Left renal pelvis (tissue), 4 donors: ENCODE measurements at regions not wholly inside any gene's neighbourhood (a gene's known extent, or its start where the extent isn't known, plus 50 kb on each side); places are given as distances from the start of the nearest gene placed in this dataset.
"Not testable (repeated sequence)": the region's sequence is repeated elsewhere in the genome, so short reads cannot be mapped to it uniquely, and the experiment has no call there.

Experiments used
- DNase-seq, 4 donors: peaks; one replicate each; pipeline ENCODE4 v3.0.0-alpha.2; 2013; ENCODE audit warnings: low read depth in 4 of 4, low spot score in 3 of 4

DNA sequence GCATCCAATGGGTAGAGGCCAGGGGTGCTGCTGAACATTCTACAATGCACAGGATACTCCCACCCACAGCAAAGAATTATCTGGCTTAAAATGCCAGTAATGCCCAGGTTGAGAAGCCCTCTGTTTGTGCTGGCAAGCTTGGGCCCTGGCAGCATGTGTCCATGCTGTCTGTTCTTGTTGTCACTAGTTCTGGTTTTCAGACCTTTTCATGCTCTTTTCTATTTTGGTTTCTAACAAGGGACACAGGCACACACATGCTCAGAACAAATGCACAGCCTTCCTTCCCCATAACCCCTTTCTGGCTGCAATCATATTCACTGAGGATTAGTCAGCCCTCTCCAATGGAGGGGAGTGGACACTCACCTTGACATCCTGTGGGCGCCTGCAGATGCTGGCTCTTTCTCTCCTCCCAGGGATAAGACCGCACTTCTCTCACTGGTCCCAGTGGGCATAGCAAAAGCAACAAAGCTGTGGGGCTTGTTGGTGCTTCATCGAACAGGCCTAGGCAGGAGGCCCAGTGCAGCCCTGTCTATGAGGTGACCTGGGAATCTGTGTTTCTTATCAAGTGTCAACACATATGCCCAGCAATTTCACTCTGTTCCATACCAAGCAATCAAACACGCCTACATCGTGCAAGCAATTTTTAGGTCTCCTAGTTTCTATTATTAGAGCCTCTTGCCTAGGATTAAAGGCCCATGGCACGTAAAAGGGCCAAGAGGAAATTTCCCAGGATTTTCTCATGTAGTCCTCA is 271.1 kb upstream of the CCL2 start:
- DNase-seq: no peak

DNA sequence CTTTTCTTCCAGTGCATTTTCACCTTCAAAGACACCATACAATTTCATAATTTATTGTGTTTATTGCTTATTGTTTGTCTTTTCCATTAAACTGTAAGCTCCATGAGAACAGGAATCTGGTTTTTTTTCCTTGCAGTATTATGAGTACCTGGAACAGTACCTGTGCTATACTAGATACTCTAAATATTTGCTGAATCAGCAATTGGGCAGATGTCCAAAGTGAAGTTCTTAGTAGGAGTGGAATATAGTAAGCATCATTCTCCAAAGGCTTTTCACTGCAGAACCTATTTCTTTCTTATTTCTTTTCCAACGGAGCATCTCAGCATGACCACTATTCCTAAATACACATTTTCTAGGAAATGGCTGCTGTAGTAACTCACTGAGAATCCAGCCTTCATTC is 269.0 kb upstream of the CCL2 start:
- no peak for DNase-seq

DNA sequence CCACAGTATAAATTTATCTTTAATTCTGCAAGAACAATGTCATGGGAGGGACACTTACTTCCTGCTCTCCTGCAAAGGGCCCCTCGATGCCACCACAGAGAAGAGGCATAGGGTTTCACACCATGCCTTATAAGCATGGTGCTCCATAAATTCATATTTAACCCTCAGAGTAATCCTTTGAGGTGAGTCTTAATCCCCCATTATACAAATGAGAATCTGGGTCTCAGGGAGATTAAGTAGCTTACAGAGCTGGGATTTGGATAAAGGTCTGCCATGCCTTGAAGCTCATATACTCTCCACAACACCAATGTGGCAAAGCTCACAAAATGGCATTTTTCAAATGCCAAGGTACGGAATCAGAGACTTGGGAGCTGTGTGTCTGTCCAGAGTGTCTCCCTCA is 268.5 kb upstream of the CCL2 start:
- no peak for DNase-seq

DNA sequence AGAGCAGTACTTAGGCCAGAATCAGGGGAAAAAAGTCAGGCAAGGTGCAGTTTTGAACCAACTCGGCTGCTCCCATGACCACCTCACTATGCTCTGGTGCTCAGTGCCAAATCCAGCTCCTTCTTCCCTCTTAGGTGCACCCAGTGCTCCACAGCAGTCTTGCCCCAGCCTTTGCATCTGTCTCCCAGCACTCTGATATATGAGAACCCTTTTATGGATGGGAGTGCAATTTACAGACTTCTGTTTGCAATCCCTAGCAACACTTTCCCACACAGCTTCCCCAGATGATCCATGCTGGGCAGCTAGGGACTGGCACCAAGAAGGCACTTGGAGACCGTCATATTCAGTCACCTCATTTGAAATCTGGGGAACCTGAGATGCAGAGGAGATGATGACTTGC is 267.9 kb upstream of the CCL2 start:
- no peak for DNase-seq

DNA sequence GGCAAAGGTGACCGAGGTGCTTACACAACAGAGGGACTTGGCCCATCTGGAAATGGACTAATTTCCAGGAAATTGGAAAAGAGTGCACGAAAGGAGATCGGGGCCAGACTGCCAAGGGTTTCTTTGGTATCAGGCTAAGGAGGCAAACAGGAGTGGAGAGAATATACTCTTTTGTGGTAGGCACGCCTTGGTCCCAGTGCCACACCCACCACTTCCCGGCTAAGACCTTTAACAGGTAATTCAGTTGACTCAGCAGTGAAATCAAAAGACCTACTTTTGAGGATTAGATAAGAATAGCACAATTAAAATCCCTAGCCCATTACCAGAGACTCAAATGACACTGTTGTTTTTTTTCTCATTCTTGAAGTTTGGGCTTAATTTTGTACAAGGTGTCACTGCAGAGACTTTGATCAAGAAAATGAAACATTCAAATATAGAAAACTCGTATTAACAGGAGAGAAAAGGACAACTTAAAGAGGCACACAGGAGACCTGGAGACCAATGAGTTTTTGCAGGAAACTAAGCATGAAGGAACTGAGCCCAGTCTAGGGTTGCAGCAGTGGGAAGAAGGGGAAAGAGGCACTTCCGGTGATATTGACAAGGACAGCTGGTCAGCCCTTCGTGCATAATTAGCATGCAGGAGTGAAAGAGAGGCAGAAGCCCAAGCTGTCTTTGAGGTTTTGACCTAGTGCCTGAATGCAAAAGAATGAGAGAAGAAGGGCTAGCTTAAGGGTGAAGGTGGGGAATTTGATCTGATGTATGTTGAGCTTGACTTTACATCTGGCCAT is 265.5 kb upstream of the CCL2 start:
- DNase-seq: no peak

DNA sequence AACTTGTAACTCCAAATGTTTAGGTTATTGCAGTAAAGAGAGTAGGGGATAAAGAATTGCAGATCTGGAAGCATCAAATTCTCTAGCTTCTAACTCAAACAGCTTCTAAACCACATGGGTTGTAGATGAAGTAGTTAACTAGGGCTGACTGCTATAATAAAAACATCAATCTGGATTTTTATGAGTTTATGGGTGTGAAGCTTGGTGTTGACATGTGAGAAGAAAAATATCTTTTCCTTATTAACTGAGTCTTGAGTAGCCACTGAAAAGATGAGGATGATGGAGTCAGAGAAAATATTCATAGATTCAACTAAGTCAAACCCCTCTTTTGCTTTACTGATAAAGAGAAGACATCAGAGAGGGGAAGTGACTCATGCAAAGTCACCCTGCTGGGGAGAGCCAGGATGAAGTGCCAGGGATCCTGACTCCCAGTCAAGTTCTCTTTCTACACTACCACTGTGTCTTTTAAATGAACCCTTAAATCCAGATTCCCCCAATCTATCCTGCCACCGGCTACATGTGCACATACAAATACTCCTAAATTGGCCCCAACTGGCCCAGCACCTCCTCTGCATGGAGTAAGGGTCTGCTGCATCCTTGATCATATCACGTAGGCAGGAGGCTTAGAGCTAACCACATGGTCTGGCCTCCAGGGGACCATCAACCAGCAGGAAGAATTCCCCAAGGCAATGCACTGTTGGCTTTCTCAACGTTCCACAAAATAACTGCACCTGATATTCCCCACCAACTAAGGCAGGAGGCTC is 264.0 kb upstream of the CCL2 start:
- DNase-seq: no peak

DNA sequence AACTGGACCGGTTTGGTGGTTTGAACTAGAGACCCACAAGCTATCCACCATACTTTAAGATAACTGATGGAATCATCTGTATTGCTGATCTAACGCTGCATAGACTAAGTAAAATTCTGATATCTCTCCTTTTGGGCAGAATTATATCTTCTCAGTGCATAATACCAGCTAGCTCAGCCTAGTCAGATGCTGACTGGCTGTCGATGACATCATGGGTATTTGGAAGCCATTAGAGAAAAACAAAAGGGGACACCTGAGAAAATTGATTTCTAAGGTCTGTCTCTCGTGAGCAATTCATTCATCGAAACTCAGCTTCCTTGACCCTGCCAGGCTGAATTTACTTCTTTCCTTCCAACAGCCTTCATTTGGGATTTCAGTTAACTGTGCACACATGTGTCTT is 263.0 kb upstream of the CCL2 start:
- no peak for DNase-seq

DNA sequence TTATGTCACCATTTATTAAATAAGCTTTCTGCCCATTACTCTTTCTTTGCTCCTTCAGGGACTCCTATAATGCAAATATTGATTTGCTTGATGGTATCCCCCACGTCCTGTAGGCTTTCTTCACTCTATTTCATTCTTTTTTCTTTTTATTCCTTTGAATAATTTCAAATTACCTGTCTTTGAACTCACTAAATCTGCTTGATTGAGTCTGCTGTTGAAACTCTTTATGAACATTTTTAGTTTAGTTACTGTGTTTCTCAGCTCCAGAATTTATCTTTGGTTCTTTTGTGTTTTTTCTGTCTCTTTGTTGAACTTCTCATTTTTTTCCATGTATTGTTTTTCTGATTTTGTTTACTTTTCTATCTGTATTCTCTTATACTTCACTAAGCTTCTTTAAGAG is 254.4 kb upstream of the CCL2 start:
- no peak for DNase-seq

DNA sequence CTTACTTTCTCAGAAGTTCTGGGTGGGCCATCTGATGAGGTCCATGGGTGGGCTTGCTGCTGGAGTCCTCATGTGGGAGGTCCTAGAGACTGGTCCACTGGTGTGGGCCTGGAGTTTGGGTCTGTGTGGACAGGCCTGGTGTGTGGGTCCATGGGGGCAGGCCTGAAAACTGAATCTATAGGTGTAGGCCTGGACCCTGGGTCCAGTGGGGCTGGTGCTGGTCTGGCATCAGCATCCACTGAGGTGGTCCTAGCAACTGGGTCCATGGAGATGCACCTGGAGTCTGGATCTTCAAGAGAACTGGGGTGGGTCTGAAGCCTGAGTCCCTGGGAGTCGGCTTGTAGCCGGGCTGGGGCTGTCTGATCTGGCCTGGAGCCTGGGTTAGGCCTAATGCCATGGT is 253.8 kb upstream of the CCL2 start:
- DNase-seq: no peak

DNA sequence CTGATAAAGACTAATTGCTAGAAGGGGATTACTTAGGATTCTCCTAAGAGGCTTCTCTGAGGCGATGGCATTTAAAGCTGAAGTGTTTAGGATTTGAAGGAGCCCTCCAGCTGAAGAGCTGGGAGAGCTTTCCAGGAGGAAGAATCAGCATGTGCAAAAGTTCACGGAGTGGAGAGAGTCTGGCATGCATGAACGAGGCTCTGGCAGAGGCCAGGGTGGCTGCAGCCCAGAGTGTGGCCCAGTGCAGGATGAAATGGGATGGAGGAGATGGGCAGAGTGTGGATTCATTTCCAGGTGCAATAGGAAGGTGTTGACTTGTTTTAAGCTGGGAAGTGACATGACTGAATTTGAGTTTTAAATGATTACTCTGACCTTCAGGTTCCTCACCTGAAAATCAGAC is 249.0 kb upstream of the CCL2 start:
- no peak for DNase-seq

DNA sequence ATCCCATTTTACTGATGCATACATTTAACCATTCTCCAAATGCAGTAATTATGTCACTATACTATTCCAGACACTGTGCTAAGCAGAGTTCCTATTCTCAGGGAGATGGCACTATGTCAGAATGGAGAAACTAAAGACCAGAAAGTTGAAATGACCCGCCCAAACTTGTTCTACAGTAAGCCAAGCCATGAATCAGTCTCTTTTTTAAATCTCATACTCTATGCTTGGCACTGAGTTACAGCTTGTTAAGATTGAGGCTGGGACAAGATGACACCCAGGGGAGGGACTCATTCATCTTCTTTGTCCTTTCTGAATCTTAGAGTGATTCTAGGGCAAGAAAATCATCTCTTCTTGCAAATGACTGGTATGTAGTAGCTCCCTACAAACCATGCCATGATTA is 247.0 kb upstream of the CCL2 start:
- DNase-seq: no peak

DNA sequence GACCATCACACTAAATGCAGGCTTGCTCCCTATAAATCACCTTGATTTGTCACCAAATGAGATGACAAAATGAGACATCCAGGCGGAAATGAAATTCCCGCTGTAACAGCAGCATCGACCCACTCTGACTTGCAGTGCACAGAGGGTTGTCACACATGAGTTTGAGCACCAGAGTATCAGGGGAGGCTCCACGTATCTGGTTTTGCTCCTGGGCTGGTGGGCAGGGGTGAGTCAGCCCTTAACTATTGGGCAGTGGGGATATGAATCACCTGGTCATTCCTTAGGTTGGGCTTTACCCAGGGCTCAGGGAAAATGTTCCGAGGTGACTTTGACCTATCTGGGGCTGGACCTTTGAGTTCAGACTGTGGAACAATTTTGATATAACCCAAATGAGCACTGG is 245.2 kb upstream of the CCL2 start:
- DNase-seq: no peak

DNA sequence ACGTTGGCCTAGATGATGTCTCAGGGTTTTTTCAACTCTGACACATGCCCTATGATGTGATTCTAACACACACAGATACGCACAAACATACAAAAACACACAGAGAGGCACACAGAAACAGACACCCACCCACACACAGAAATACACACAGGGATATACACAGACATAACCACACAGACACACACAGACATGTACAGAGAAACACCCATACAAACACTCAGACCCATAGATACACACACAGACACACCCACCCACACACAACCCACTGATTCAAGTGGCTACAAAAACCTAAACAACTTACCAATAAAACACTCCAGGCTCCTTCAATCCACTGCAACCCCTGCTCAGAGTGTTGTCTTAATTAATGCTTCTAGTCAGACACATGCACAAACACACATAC is 244.6 kb upstream of the CCL2 start:
- no peak for DNase-seq

DNA sequence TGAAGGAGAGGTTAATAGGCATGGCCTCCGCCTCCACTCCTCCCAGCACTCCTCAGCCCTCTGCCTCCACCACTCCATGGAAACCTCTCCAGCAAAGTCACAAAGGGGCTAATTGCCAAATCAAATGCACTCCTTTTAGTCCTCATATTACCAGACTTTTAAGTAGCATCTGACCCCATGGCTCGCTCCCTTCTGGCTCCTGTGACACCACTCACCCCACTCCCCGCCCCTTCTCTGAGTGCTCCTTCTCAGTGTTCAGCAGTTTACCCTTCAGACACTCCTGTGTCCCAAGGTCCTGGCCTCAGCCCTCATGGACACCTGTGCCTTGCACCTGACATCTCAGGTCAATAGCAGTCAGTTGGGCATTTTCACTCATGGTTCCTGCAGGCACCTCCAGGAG is 243.5 kb upstream of the CCL2 start:
- DNase-seq: no peak

DNA sequence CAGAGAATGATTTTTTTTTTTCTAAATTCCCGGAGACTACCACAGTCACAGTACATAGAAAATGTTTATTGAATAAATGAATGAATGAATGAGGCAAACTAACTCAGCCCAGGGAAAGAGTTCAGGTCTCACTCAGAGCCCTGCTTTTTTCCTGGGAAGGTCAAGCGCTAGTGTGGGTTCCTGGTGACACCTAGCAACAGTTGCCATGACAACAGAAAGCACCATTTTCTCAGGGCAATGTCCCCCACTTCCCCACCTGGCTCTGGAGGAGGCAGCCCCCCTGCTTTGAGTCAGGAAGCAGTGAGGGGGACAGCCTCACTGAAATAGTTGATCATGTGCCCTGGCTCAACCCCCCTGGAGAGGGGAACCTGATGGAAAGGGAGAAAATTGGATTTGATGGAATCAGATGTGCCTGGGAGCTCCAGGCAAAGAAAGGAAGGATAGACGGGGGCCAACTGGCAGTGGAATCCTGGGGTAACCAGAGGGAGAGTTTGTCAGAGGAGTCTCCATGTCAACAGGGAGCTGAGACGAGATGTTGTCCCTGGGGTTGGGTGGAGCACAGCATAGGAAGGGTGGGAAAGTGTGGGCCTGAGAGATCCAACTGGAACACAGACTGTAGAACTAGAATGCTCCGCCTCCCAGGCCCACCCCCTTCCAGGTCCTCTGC is 242.2 kb upstream of the CCL2 start:
- DNase-seq: no peak

DNA sequence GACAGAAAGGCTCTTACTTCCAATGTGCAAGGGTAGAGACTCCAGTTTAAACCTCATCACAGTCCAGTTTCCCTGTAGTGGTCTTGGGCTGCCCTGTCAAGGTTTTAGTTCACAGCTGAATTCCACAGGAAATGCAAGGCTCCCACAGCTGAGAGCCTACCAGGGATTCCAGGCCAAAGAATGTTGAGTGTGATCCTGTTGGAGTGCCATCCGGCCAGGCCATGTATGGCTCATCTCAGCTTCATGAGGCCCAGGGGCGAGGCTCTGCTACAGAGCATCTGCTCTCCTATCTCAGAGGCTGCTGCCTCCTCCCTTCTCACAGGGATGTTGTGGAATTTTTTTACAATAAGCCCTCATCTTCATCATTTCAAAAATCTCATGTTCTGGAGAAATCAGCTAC is 239.8 kb upstream of the CCL2 start:
- DNase-seq: no peak

DNA sequence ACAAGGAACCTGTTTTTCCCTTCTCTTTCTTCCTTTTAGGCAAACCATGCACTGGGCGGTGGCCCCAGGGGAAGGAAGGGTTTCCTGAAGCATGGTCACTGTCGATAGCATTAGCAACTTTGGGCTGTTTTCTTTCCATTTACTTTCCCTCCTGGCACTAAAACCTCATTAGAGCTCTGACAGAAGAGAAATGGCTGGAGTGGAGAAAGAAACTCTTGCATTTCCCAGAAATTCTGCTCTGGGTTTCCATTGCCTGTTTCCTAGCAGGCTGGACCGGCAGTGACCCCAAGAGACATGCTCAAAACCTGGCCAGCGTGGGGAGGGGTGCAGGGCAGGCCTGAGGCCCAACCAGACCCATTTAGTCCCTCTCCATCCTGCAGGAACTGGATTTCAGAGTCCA is 230.7 kb upstream of the CCL2 start:
- DNase-seq: no peak

DNA sequence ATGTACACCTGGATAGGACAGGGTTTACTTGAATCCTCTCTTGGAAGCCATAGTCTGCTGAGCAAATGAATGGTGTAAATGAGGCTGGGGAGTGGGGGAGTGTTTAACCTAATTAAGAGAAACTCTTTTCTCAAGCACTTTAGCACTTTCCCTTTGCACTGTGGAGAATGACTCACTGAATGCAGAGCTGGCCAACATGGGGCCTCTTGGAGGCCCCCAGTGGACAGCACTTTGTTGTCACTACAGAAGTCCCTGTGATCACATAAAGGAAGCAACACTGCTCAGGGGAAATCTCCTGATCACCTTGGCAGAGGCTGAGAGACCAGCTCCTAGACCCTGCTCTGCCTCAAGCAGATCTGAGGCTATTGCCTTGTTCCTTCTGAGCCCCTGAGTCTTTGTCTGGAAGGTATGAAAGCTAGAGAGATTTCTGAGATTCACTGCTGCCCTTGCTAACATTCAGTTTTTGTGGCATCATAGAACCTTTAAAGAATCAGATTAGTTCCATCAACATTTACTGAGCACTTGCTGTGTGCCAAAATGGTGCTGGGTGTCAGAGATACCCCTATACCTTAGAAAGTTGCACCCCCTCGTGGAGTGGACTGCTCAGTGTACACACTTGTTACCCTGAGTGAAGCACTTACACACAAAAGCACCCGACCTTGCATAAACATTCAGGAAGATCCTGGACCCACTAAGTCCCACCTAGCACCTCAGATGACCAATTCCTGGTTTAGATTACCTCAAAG is 230.1 kb upstream of the CCL2 start:
- no peak for DNase-seq

DNA sequence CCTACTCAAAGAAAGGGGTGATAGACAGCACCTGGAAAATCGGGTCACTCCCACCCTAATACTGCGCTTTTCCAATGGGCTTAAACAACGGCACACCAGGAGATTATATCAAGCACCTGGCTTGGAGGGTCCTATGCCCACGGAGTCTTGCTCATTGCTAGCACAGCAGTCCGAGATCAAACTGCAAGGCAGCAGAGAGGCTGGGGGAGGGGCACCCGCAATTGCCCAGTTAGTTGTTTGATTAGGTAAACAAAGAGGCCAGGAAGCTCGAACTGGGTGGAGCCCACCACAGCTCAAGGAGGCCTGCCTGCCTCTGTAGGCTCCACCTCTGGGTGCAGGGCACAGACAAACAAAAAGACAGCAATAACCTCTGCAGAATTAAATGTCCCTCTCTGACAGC is 224.5 kb upstream of the CCL2 start:
- not testable (repeated sequence) for DNase-seq

DNA sequence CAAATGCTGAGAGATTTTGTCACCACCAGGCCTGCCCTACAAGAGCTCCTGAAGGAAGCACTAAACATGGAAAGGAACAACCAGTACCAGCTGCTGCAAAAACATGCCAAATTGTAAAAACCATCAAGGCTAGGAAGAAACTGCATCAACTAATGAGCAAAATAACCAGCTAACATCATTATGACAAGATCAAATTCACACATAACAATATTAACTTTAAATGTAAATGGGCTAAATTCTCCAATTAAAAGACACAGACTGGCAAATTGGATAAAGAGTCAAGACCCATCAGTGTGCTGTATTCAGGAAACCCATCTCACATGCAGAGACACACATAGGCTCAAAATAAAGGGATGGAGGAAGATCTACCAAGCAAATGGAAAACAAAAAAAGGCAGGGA is 222.8 kb upstream of the CCL2 start:
- DNase-seq: not testable (repeated sequence)
